IgD-negative memory B cell (primary cell): ENCODE measurements at regions not wholly inside any gene's neighbourhood (a gene's known extent, or its start where the extent isn't known, plus 50 kb on each side); places are given as distances from the start of the nearest gene placed in this dataset.
"Not testable (repeated sequence)": the region's sequence is repeated elsewhere in the genome, so short reads cannot be mapped to it uniquely, and the experiment has no call there.

Experiments
- H3K27ac Mint-ChIP-seq, 3 donors: one replicate each; pipeline ENCODE4 v1.8.0; 2020 to 2022; ENCODE audit warnings: mild to moderate bottlenecking in 3 of 3, mixed read lengths in 3 of 3, moderate library complexity in 1 of 3
- H3K27me3 Mint-ChIP-seq: one replicate; pipeline ENCODE4 v1.8.0; 2021; ENCODE audit warnings: mixed read lengths
- H3K36me3 Mint-ChIP-seq: one replicate; pipeline ENCODE4 v1.8.0; 2020; ENCODE audit warnings: mild to moderate bottlenecking, mixed read lengths
- H3K4me1 Mint-ChIP-seq, 3 donors: one replicate each; pipeline ENCODE4 v1.8.0; 2020 to 2022; ENCODE audit warnings: mixed read lengths in 3 of 3, mild to moderate bottlenecking in 1 of 3
- H3K4me3 Mint-ChIP-seq, 4 donors: one replicate each; pipeline ENCODE4 v1.8.0; 2020 to 2022; ENCODE audit warnings: mild to moderate bottlenecking in 4 of 4, mixed read lengths in 4 of 4, moderate library complexity in 3 of 4
- H3K9me3 Mint-ChIP-seq, 3 donors: one replicate each; pipeline ENCODE4 v1.8.0; 2020 to 2021; ENCODE audit warnings: mixed read lengths in 3 of 3, mild to moderate bottlenecking in 1 of 3

DNA sequence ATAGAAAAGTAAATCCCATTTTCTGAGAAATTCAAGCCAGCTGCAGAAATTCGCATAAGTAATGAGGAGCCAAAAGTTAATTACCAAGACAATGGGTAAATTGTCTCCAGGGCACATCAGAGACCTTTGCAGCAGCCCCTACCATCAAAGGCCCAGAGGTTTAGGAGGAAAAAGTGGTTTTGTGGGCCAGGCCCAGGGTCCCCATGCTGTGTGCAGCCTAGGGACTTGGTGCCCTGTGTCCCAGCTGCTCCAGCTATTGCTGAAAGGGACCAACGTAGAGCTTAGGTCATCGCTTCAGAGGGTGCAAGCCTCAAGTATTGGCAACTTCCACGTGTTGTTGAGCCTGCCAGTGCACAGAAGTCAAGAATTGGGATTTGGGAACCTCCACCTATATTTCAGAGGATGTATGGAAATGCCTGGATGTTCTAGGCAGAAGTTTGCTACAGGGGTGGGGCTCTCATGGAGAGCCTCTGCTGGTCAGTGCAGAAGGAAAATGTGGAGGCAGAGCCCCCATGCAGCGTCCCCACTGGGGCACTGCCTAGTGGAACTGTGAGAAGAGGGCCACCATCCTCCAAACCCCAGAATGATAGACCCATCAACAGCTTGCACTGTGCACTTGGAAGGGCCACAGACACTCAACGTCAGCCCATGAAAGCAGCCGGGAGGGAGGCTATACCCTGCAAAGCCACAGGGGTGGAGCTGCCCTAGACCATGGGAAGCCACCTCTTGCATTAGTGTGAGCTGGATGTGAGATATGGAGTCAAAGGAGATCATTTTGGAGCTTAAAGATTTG is 731.3 kb upstream of the GRAMD2B start:
- H3K4me3 Mint-ChIP-seq = peak overlapping the region in 1 of 4 donors; percentile 24
- H3K27me3 Mint-ChIP-seq, H3K36me3 Mint-ChIP-seq, H3K27ac Mint-ChIP-seq, H3K4me1 Mint-ChIP-seq, H3K9me3 Mint-ChIP-seq: not testable (repeated sequence)

GRCh38 chr5:125695996-125696655 is 727.1 kb upstream of the GRAMD2B start:
- Mint-ChIP-seq H3K4me3 (no peak overlapping the region), H3K27ac (no peak overlapping the region), H3K4me1 (no peaks in the 10 kb centered on the region), H3K36me3 (peaks cover 2% of the 10 kb centered on the region), H3K27me3 (peaks cover 2% of the 10 kb centered on the region), H3K9me3 (peaks cover 0 to 8% (median 0%) of the 10 kb centered on the region in 3 donors)

- no peak overlapping the region for H3K27ac Mint-ChIP-seq
- H3K4me3 Mint-ChIP-seq = no peak overlapping the region
- peaks cover 2% of the 10 kb centered on the region for H3K27me3 Mint-ChIP-seq
- H3K36me3 Mint-ChIP-seq = peaks cover 2% of the 10 kb centered on the region
- no peaks in the 10 kb centered on the region for H3K4me1 Mint-ChIP-seq
- H3K9me3 Mint-ChIP-seq = peaks cover 0 to 8% (median 0%) of the 10 kb centered on the region in 3 donors
Observed at GRCh38 chr5:125696762-125697161, 726.4 kb upstream of the GRAMD2B start.

GRCh38 chr5:125698420-125698819 is 724.8 kb upstream of the GRAMD2B start:
- Mint-ChIP-seq H3K27me3 (peaks cover 2% of the 10 kb centered on the region), H3K36me3 (peaks cover 2% of the 10 kb centered on the region), H3K4me1 (no peaks in the 10 kb centered on the region), H3K4me3 (no peak overlapping the region), H3K27ac (no peak overlapping the region), H3K9me3 (peaks cover 0 to 3% (median 0%) of the 10 kb centered on the region in 3 donors)

- Mint-ChIP-seq H3K27ac (no peak overlapping the region), H3K36me3 (peaks cover 2% of the 10 kb centered on the region), H3K9me3 (peaks cover 1 to 9% (median 8%) of the 10 kb centered on the region in 3 donors), H3K4me1 (no peaks in the 10 kb centered on the region), H3K27me3 (peaks cover 2% of the 10 kb centered on the region), H3K4me3 (no peak overlapping the region)
Observed at GRCh38 chr5:125699860-125700259, 723.3 kb upstream of the GRAMD2B start.

- H3K4me1 Mint-ChIP-seq = no peaks in the 10 kb centered on the region
- peaks cover 2% of the 10 kb centered on the region for H3K36me3 Mint-ChIP-seq
- peaks cover 2% of the 10 kb centered on the region for H3K27me3 Mint-ChIP-seq
- H3K4me3 Mint-ChIP-seq = no peak overlapping the region
- no peak overlapping the region for H3K27ac Mint-ChIP-seq
- H3K9me3 Mint-ChIP-seq = peaks cover 1 to 12% (median 8%) of the 10 kb centered on the region in 3 donors
Observed at GRCh38 chr5:125700380-125700861, 722.8 kb upstream of the GRAMD2B start.

GRCh38 chr5:125703616-125704015 is 719.6 kb upstream of the GRAMD2B start:
- Mint-ChIP-seq H3K9me3 (peaks cover 1 to 17% (median 8%) of the 10 kb centered on the region in 3 donors), H3K27me3 (no peaks in the 10 kb centered on the region), H3K27ac (no peak overlapping the region), H3K4me3 (no peak overlapping the region), H3K36me3 (peaks cover 2% of the 10 kb centered on the region), H3K4me1 (no peaks in the 10 kb centered on the region)

GRCh38 chr5:125704888-125705287 is 718.3 kb upstream of the GRAMD2B start:
- peaks cover 0 to 1% (median 0%) of the 10 kb centered on the region in 3 donors for H3K4me1 Mint-ChIP-seq
- H3K36me3 Mint-ChIP-seq = peaks cover 2% of the 10 kb centered on the region
- H3K9me3 Mint-ChIP-seq = peaks cover 1 to 17% (median 8%) of the 10 kb centered on the region in 3 donors

DNA sequence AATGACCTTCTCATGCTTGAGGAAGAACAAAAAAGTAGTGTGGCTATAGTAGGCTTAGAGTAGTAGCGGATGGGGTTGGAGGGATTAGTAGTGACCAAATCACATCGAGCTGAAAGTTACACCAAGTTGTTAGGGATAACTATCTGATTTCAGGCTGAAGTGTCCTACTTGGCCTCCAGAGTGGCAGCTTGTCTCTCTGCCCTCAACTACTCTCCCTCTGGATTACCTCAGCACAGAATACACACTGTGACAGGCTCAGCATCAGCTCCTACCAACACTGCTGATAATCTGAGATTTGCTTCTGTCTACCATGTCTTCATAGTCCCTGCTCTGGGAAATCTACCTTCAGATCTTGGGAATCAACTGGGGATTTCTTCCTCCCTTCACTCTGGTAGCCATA is 714.6 kb upstream of the GRAMD2B start:
- H3K27me3 Mint-ChIP-seq = no peaks in the 10 kb centered on the region
- H3K27ac Mint-ChIP-seq = no peak overlapping the region
- H3K4me3 Mint-ChIP-seq = no peak overlapping the region
- H3K36me3 Mint-ChIP-seq = peaks cover 2% of the 10 kb centered on the region
- peaks cover 0 to 1% (median 0%) of the 10 kb centered on the region in 3 donors for H3K4me1 Mint-ChIP-seq
- peaks cover 1 to 17% (median 8%) of the 10 kb centered on the region in 3 donors for H3K9me3 Mint-ChIP-seq

More at GRCh38 chr5:125704888-125705287, 718.3 kb upstream of the GRAMD2B start:
- H3K27ac Mint-ChIP-seq = no peak overlapping the region
- no peaks in the 10 kb centered on the region for H3K27me3 Mint-ChIP-seq
- H3K4me3 Mint-ChIP-seq = no peak overlapping the region

DNA sequence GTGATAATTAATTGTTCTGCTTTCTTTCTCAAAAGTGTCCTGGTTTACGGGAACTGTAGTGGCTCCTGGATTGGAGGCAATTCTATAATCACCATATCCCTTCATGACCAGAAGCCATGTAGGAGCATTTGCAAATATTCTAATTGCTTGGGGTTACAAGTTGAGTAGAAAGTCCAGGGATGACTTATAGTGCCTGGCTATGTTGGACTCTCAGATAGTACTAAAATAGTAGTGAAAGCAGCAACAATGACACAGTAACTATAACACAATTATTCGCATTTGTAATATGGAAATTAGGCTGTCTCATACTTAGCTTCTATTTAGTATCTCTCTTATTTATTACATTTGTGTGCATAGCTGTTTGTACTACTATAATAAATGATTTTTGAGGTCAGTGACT is 712.5 kb upstream of the GRAMD2B start:
- H3K9me3 Mint-ChIP-seq = peaks cover 0 to 2% (median 0%) of the 10 kb centered on the region in 3 donors
- H3K4me3 Mint-ChIP-seq = no peak overlapping the region
- peaks cover 0 to 1% (median 0%) of the 10 kb centered on the region in 3 donors for H3K4me1 Mint-ChIP-seq
- H3K27me3 Mint-ChIP-seq = no peaks in the 10 kb centered on the region
- H3K36me3 Mint-ChIP-seq = no peaks in the 10 kb centered on the region
- H3K27ac Mint-ChIP-seq = no peak overlapping the region

DNA sequence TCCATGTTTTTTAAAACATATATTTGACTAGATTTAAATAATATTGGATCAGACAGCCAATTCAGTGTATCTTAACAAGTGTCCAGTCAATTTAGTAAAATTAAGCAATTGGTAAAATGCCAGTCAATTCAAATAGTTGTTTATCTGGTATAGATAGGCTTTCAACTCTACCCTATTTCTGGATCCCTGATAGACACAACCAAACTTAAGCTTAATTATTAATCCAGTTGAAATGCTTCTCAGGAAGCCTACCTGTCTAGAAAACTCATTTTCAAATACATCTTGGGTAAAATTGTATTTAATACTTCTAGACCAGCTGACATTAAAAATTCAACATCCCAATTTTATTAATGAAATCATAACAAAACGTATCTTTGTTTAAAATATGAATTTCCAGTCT is 710.8 kb upstream of the GRAMD2B start:
- no peaks in the 10 kb centered on the region for H3K9me3 Mint-ChIP-seq
- H3K4me3 Mint-ChIP-seq = no peak overlapping the region
- H3K27ac Mint-ChIP-seq = no peak overlapping the region
- no peaks in the 10 kb centered on the region for H3K36me3 Mint-ChIP-seq
- peaks cover 2% of the 10 kb centered on the region for H3K27me3 Mint-ChIP-seq
- H3K4me1 Mint-ChIP-seq = peaks cover 0 to 1% (median 0%) of the 10 kb centered on the region in 3 donors

DNA sequence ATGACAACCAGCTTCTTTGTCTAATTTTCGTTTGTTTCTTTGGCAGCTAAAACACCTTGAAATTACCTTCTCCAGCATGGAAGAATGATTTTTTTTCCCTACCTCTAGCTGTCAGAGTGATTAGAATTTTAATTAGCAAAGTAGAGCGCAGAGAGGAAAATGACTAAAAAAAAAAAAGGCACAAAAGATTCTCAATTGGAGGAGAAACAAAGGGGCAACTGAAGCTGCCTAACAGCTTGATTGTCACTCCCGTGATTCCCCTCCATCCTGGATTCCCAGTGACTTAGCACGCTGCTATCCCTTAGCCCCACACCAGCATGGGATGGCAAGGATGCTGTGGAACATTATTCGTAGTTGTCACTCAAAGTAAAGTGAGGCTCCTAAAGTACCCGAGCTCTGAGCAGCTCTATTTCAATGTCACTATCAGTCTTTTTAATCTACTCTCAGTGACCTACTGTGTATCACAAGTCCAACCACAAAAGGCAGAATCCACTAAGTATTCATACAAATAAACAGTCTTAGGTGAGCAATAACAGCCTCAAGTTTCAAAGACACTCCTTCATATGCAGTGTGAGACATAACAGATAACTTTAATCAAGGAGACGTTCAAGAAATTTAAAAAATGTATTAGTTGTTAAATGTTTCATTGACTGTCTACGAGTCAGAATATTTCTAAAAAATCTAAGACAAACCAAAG is 710.0 kb upstream of the GRAMD2B start:
- Mint-ChIP-seq H3K27me3 (peaks cover 2% of the 10 kb centered on the region), H3K36me3 (no peaks in the 10 kb centered on the region), H3K9me3 (no peaks in the 10 kb centered on the region), H3K27ac (no peak overlapping the region), H3K4me3 (no peak overlapping the region), H3K4me1 (peaks cover 0 to 1% (median 0%) of the 10 kb centered on the region in 3 donors)

- no peak overlapping the region for H3K4me3 Mint-ChIP-seq
- H3K27me3 Mint-ChIP-seq = peaks cover 2% of the 10 kb centered on the region
- no peaks in the 10 kb centered on the region for H3K36me3 Mint-ChIP-seq
- no peaks in the 10 kb centered on the region for H3K9me3 Mint-ChIP-seq
- no peak overlapping the region for H3K27ac Mint-ChIP-seq
- no peaks in the 10 kb centered on the region for H3K4me1 Mint-ChIP-seq
Observed at GRCh38 chr5:125715216-125715615, 708.0 kb upstream of the GRAMD2B start.

DNA sequence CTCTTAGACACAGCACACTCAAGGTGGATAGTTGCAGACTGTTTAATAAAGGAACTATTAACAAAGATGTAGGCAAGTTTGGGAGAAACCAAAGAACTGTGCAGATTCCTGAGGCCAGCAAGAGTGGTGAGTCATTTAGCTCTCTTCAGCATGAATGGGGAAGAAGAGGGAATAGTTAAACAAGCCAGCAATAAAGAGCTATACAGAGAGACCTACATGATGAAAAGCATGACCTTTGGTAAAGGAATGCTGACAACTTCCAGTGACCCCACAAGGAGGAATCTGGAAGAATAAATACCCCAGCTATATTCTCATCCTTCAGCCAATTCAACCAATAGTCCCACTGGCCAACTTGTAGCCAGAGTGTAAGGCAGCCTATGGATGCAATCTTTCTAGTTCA is 706.0 kb upstream of the GRAMD2B start:
- no peak overlapping the region for H3K4me3 Mint-ChIP-seq
- peaks cover 2% of the 10 kb centered on the region for H3K27me3 Mint-ChIP-seq
- no peak overlapping the region for H3K27ac Mint-ChIP-seq
- no peaks in the 10 kb centered on the region for H3K9me3 Mint-ChIP-seq
- no peaks in the 10 kb centered on the region for H3K4me1 Mint-ChIP-seq
- H3K36me3 Mint-ChIP-seq = no peaks in the 10 kb centered on the region

GRCh38 chr5:125719681-125720347 is 703.4 kb upstream of the GRAMD2B start:
- H3K36me3 Mint-ChIP-seq = no peaks in the 10 kb centered on the region
- no peaks in the 10 kb centered on the region for H3K4me1 Mint-ChIP-seq
- no peaks in the 10 kb centered on the region for H3K9me3 Mint-ChIP-seq
- no peak overlapping the region for H3K27ac Mint-ChIP-seq
- peaks cover 2% of the 10 kb centered on the region for H3K27me3 Mint-ChIP-seq
- no peak overlapping the region for H3K4me3 Mint-ChIP-seq
